Neuronal stem cell (in vitro differentiated cells): ENCODE measurements at regions not wholly inside any gene's neighbourhood (a gene's known extent, or its start where the extent isn't known, plus 50 kb on each side); places are given as distances from the start of the nearest gene placed in this dataset.

Source experiments
- DNase-seq: peaks from one replicate; pipeline ENCODE4 v3.0.0-alpha.2; 2013; ENCODE audit warnings: low spot score
- H2AFZ ChIP-seq: one replicate; pipeline ENCODE4 v1.6.1; 2013; ENCODE audit warnings: mild to moderate bottlenecking, low read length, inconsistent platforms
- H2AK5ac ChIP-seq: 2 replicates; pipeline ENCODE4 v1.6.1; 2013; ENCODE audit warnings: low read depth, mild to moderate bottlenecking, inconsistent platforms, low read length, moderate library complexity, mixed read lengths
- H2BK120ac ChIP-seq: 2 replicates; pipeline ENCODE4 v1.6.1; 2013; ENCODE audit warnings: low read depth, mild to moderate bottlenecking, inconsistent platforms, low read length, moderate library complexity, mixed read lengths
- H2BK12ac ChIP-seq: one replicate; pipeline ENCODE4 v1.6.1; 2013; ENCODE audit warnings: low read length, inconsistent platforms
- H2BK15ac ChIP-seq: 2 replicates; pipeline ENCODE4 v1.6.1; 2013; ENCODE audit warnings: mild to moderate bottlenecking, low read length, inconsistent platforms, mixed read lengths
- H2BK5ac ChIP-seq: one replicate; pipeline ENCODE4 v1.6.1; 2013; ENCODE audit warnings: inconsistent platforms, mild to moderate bottlenecking, low read length, moderate library complexity
- H3K14ac ChIP-seq: one replicate; pipeline ENCODE4 v1.6.1; 2013; ENCODE audit warnings: low read length, inconsistent platforms
- H3K18ac ChIP-seq: 2 replicates; pipeline ENCODE4 v1.6.1; 2013; ENCODE audit warnings: low read length, inconsistent platforms
- H3K23ac ChIP-seq: 2 replicates; pipeline ENCODE4 v1.6.1; 2013; ENCODE audit warnings: low read depth, mild to moderate bottlenecking, mixed read lengths, low read length, inconsistent platforms; ENCODE audit not compliant: poor library complexity
- H3K27ac ChIP-seq: replicated peaks from 3 replicates; pipeline ENCODE4 v1.5.1; 2013; ENCODE audit warnings: low read length, inconsistent platforms
- H3K27me3 ChIP-seq, 3 experiments: 2 replicates each; pipeline ENCODE4 v1.6.1; 2013; ENCODE audit warnings: low read length in 3 of 3, mild to moderate bottlenecking in 2 of 3, inconsistent platforms in 1 of 3, low read depth in 1 of 3, mixed read lengths in 1 of 3, moderate library complexity in 1 of 3; ENCODE audit not compliant: control insufficient read depth in 3 of 3, insufficient read depth in 3 of 3
- H3K36me3 ChIP-seq, 2 donors: replicated peaks in 1 of 2; 2 replicates each; pipeline ENCODE4 v1.6.1; 2013; ENCODE audit warnings: low read length in 2 of 2; ENCODE audit not compliant: control insufficient read depth in 2 of 2, insufficient read depth in 2 of 2
- H3K4ac ChIP-seq: 2 replicates; pipeline ENCODE4 v1.6.1; 2013; ENCODE audit warnings: inconsistent platforms, mild to moderate bottlenecking, low read length, moderate library complexity
- H3K4me1 ChIP-seq, 2 donors: 1 replicate in 1 of 2; 2 replicates in 1 of 2; pipeline ENCODE4 v1.6.1; 2013; ENCODE audit warnings: low read length in 2 of 2, low read depth in 1 of 2; ENCODE audit not compliant: control insufficient read depth in 2 of 2, insufficient read depth in 1 of 2
- H3K4me2 ChIP-seq: one replicate; pipeline ENCODE4 v1.6.1; 2013; ENCODE audit warnings: mild to moderate bottlenecking, low read length, inconsistent platforms; ENCODE audit not compliant: insufficient read depth, poor library complexity, severe bottlenecking
- H3K4me3 ChIP-seq, 2 donors: 2 replicates each; pipeline ENCODE4 v1.5.1; 2013; ENCODE audit warnings: low read length in 2 of 2, mild to moderate bottlenecking in 2 of 2, inconsistent platforms in 1 of 2, moderate library complexity in 1 of 2
- H3K79me1 ChIP-seq: one replicate; pipeline ENCODE4 v1.6.1; 2013; ENCODE audit warnings: low read depth, mild to moderate bottlenecking, inconsistent platforms, low read length, moderate library complexity
- H3K9ac ChIP-seq: one replicate; pipeline ENCODE4 v1.6.1; 2013; ENCODE audit warnings: mild to moderate bottlenecking, low read depth, low read length, inconsistent platforms; ENCODE audit not compliant: poor library complexity
- H3K9me3 ChIP-seq, 2 donors: replicated peaks in 1 of 2; 2 replicates each; pipeline versions ENCODE3 to v1.6.1; 2013; ENCODE audit warnings: low read length in 2 of 2, mild to moderate bottlenecking in 2 of 2, inconsistent platforms in 1 of 2, low read depth in 1 of 2, mixed read lengths in 1 of 2, moderate library complexity in 1 of 2; ENCODE audit not compliant: control insufficient read depth in 2 of 2, insufficient read depth in 1 of 2
- H4K8ac ChIP-seq: one replicate; pipeline ENCODE4 v1.6.1; 2013; ENCODE audit warnings: low read depth, mild to moderate bottlenecking, inconsistent platforms, low read length, moderate library complexity
- H4K91ac ChIP-seq: one replicate; pipeline ENCODE4 v1.6.1; 2013; ENCODE audit warnings: low read length, low read depth, mild to moderate bottlenecking, inconsistent platforms; ENCODE audit not compliant: poor library complexity
- WGBS, 2 donors: extraction: QIAGEN DNeasy Blood & Tissue Kit; methylation state at CpG; one replicate each; pipeline ENCODE4 v1.1.7; 2013; ENCODE audit warnings: missing lambda C conversion rate in 2 of 2, mixed read lengths in 1 of 2; ENCODE audit not compliant: insufficient read length in 2 of 2, insufficient replicate concordance in 1 of 2; ENCODE audit errors: extremely low coverage in 2 of 2; 5-methylcytosine and 5-hydroxymethylcytosine counted together

DNA sequence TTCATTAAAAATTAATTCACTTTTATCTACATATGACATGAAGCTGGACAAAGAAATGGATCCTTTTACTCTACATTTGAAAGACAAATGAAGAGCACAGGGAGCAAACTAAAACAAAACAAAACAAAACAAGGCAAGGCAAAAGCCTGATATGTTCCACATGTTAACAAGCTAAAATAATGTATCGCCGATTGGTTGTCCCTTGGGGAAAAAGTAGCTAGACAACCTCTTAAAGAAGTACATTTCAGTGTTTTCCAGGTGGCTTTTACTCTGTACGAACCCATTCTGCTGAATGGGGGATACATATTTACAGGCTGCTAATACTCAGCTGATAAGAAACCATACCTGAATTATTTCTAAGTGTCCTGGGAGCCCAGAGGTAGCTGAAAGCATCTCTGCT is 493.0 kb upstream of the TBL1XR1 start:
- Histone ChIP-seq H3K9ac (no peak overlapping the region), H3K27me3 (no peaks in the 10 kb centered on the region), H3K14ac (no peak overlapping the region), H4K8ac (no peak overlapping the region), H2BK120ac (no peak overlapping the region), H3K9me3 (no peaks in the 10 kb centered on the region), H2BK12ac (no peak overlapping the region), H2BK15ac (no peak overlapping the region), H3K4me1 (peaks cover 2 to 9% of the 10 kb centered on the region in 2 donors), H3K18ac (no peak overlapping the region), H3K23ac (no peak overlapping the region), H3K79me1 (no peaks in the 10 kb centered on the region), H4K91ac (no peak overlapping the region), H3K36me3 (no peaks in the 10 kb centered on the region), H3K4me2 (no peak overlapping the region), H2AFZ (no peak overlapping the region), H3K4me3 (no peak overlapping the region), H2BK5ac (no peak overlapping the region), H2AK5ac (no peak overlapping the region), H3K27ac (no peak overlapping the region), H3K4ac (no peak overlapping the region)
- DNase-seq: no peak
- no CpG with 5 or more reads among the region's 3 CpGs for WGBS, 2 donors

DNA sequence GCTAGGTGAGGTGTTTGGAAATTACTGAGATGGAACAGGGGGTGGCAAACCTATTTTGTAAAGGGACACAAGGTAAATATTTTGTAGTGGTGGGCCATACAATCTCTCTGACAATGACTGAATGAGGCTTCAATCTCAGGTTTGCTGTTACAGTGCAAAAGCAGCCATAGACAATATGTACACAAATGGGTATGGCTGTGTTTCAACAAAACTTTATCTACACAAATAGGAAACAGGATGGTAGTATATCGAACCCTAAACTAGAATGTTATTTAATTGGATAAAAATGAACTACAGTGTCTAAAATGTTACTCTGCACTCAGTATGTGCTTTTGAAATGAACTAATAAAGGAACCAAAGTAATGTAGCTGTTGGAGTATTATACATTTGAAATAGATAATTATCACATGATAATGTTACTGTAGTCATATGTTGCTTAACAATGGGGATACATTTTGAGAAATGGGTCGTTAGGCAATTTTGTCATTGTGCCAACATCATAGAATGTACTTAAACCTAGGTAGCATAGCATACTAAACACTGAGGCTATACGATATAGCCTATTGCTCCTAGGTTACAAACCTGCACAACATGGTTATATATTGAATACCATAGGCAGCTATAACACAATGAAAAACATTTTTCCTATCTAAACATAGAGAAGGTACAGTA is 495.2 kb upstream of the TBL1XR1 start:
- no peak overlapping the region for H3K14ac ChIP-seq
- no peak overlapping the region for H2BK120ac ChIP-seq
- no peak overlapping the region for H3K9ac ChIP-seq
- H3K4me2 ChIP-seq: no peak overlapping the region
- no peaks in the 10 kb centered on the region for H3K27me3 ChIP-seq
- no peak overlapping the region for H4K91ac ChIP-seq
- no peak overlapping the region for H2AFZ ChIP-seq
- no peak for DNase-seq
- WGBS, 2 donors: no CpG with 5 or more reads among the region's 3 CpGs
- no peak overlapping the region for H2BK12ac ChIP-seq
- peaks cover under 1 to 9% of the 10 kb centered on the region in 2 donors for H3K4me1 ChIP-seq
- H3K27ac ChIP-seq: no peak overlapping the region
- no peaks in the 10 kb centered on the region for H3K9me3 ChIP-seq
- H2BK5ac ChIP-seq: no peak overlapping the region
- no peak overlapping the region for H3K4ac ChIP-seq
- H4K8ac ChIP-seq: no peak overlapping the region
- no peaks in the 10 kb centered on the region for H3K36me3 ChIP-seq
- H3K23ac ChIP-seq: no peak overlapping the region
- no peak overlapping the region for H3K18ac ChIP-seq
- no peak overlapping the region for H3K4me3 ChIP-seq
- H2AK5ac ChIP-seq: no peak overlapping the region
- no peaks in the 10 kb centered on the region for H3K79me1 ChIP-seq
- no peak overlapping the region for H2BK15ac ChIP-seq

- H3K23ac ChIP-seq: no peak overlapping the region
- no peak overlapping the region for H3K27ac ChIP-seq
- no peaks in the 10 kb centered on the region for H3K27me3 ChIP-seq
- H4K91ac ChIP-seq: no peak overlapping the region
- H2BK12ac ChIP-seq: no peak overlapping the region
- H2BK15ac ChIP-seq: no peak overlapping the region
- no peaks in the 10 kb centered on the region for H3K36me3 ChIP-seq
- no peak overlapping the region for H3K14ac ChIP-seq
- no peak overlapping the region for H2BK120ac ChIP-seq
- DNase-seq: no peak
- peak overlapping the region; percentile 63 for H2AFZ ChIP-seq
- no peak overlapping the region for H3K9ac ChIP-seq
- H2BK5ac ChIP-seq: no peak overlapping the region
- no peak overlapping the region for H2AK5ac ChIP-seq
- no peaks in the 10 kb centered on the region for H3K79me1 ChIP-seq
- H3K4me3 ChIP-seq: no peak overlapping the region
- no CpG with 5 or more reads among the region's 4 CpGs for WGBS, 2 donors
- peaks cover 0 to 9% of the 10 kb centered on the region in 2 donors for H3K4me1 ChIP-seq
- no peaks in the 10 kb centered on the region for H3K9me3 ChIP-seq
- no peak overlapping the region for H3K18ac ChIP-seq
- H3K4ac ChIP-seq: no peak overlapping the region
- no peak overlapping the region for H4K8ac ChIP-seq
- no peak overlapping the region for H3K4me2 ChIP-seq
These were observed 496.5 kb upstream of the TBL1XR1 start for GRCh38 chr3:177693616-177694264.

- H2BK12ac ChIP-seq: no peak overlapping the region
- peaks cover 0 to 9% of the 10 kb centered on the region in 2 donors for H3K4me1 ChIP-seq
- no peak overlapping the region for H2BK5ac ChIP-seq
- H3K79me1 ChIP-seq: no peaks in the 10 kb centered on the region
- H4K91ac ChIP-seq: no peak overlapping the region
- no peak overlapping the region for H2BK120ac ChIP-seq
- no peak for DNase-seq
- H3K36me3 ChIP-seq: no peaks in the 10 kb centered on the region
- no CpG with 5 or more reads among the region's 3 CpGs for WGBS, 2 donors
- H2AFZ ChIP-seq: peak overlapping the region; percentile 63
- no peak overlapping the region for H4K8ac ChIP-seq
- H2AK5ac ChIP-seq: no peak overlapping the region
- no peak overlapping the region for H3K14ac ChIP-seq
- H2BK15ac ChIP-seq: no peak overlapping the region
- no peak overlapping the region for H3K23ac ChIP-seq
- no peak overlapping the region for H3K4ac ChIP-seq
- H3K4me2 ChIP-seq: no peak overlapping the region
- no peak overlapping the region for H3K4me3 ChIP-seq
- no peak overlapping the region for H3K27ac ChIP-seq
- no peaks in the 10 kb centered on the region for H3K9me3 ChIP-seq
- H3K18ac ChIP-seq: no peak overlapping the region
- H3K9ac ChIP-seq: no peak overlapping the region
- H3K27me3 ChIP-seq: no peaks in the 10 kb centered on the region
These were observed 497.0 kb upstream of the TBL1XR1 start for GRCh38 chr3:177694316-177694715.
